NCI-H524 treated with DMSO at 0.1 percent for 48 hours (cell line): ENCODE measurements at regions not wholly inside any gene's neighbourhood (a gene's known extent, or its start where the extent isn't known, plus 50 kb on each side); places are given as distances from the start of the nearest gene placed in this dataset.
"Not testable (repeated sequence)": the region's sequence is repeated elsewhere in the genome, so short reads cannot be mapped to it uniquely, and the experiment has no call there.

Experiments used
- DNase-seq: peaks from one replicate; lab custom pipeline; 2025; lab: John Stamatoyannopoulos, UW

GRCh38 chrX:42832764-42833549 is 55.0 kb upstream of the PPP1R2C start:
- no peak for DNase-seq

- not testable (repeated sequence) for DNase-seq
These were observed 55.6 kb upstream of the PPP1R2C start for GRCh38 chrX:42833550-42833940.

- no peak for DNase-seq
These were observed 59.3 kb upstream of the PPP1R2C start for GRCh38 chrX:42837101-42837726.

GRCh38 chrX:42837747-42838146 is 59.8 kb upstream of the PPP1R2C start:
- no peak for DNase-seq

- DNase-seq: no peak
These were observed 61.7 kb upstream of the PPP1R2C start for GRCh38 chrX:42839632-42840031.

- DNase-seq: no peak
These were observed 68.8 kb upstream of the PPP1R2C start for GRCh38 chrX:42846741-42847140.

- DNase-seq: no peak
These were observed 77.3 kb upstream of the PPP1R2C start for GRCh38 chrX:42855259-42855658.

GRCh38 chrX:42857766-42858165 is 79.8 kb upstream of the PPP1R2C start:
- no peak for DNase-seq

GRCh38 chrX:42869011-42869410 is 91.0 kb upstream of the PPP1R2C start:
- DNase-seq: no peak

- no peak for DNase-seq
These were observed 91.9 kb upstream of the PPP1R2C start for GRCh38 chrX:42869659-42870476.

GRCh38 chrX:42886519-42886918 is 108.6 kb upstream of the PPP1R2C start:
- DNase-seq: no peak

GRCh38 chrX:42900947-42901346 is 123.0 kb upstream of the PPP1R2C start:
- no peak for DNase-seq

GRCh38 chrX:42902513-42902912 is 124.5 kb upstream of the PPP1R2C start:
- no peak for DNase-seq

GRCh38 chrX:42920752-42921151 is 142.8 kb upstream of the PPP1R2C start:
- DNase-seq: no peak

- DNase-seq: no peak
These were observed 152.1 kb upstream of the PPP1R2C start for GRCh38 chrX:42930071-42930470.

- DNase-seq: no peak
These were observed 153.0 kb upstream of the PPP1R2C start for GRCh38 chrX:42930951-42931350.

- DNase-seq: no peak
These were observed 155.2 kb upstream of the PPP1R2C start for GRCh38 chrX:42933187-42933586.

GRCh38 chrX:42934020-42934726 is 156.2 kb upstream of the PPP1R2C start:
- DNase-seq: no peak

GRCh38 chrX:42941671-42942070 is 163.7 kb upstream of the PPP1R2C start:
- DNase-seq: no peak

GRCh38 chrX:42943051-42943974 is 165.3 kb upstream of the PPP1R2C start:
- no peak for DNase-seq

- DNase-seq: no peak
These were observed 166.5 kb upstream of the PPP1R2C start for GRCh38 chrX:42944381-42944998.
